GM10266 (cell line): ENCODE measurements at regions not wholly inside any gene's neighbourhood (a gene's known extent, or its start where the extent isn't known, plus 50 kb on each side); places are given as distances from the start of the nearest gene placed in this dataset.

Experiments
- DNase-seq: peaks from one replicate; pipeline ENCODE4 v3.0.0; 2012; ENCODE audit errors: extremely low spot score
- CTCF ChIP-seq: IDR thresholded peaks from 2 replicates; pipeline ENCODE4 v1.5.1; 2012; ENCODE audit warnings: mild to moderate bottlenecking, low read depth; ENCODE audit not compliant: control insufficient read depth, insufficient read depth; ENCODE audit errors: missing control alignments

- DNase-seq, result no peak
- no peak for TF ChIP-seq CTCF
Observed at GRCh38 chr15:93282808-93283207, 193.8 kb upstream of the RGMA start.

- no peak for DNase-seq
- TF ChIP-seq CTCF, result no peak
Observed at GRCh38 chr15:93278783-93279182, 189.8 kb upstream of the RGMA start.

- no peak for DNase-seq
- no peak for TF ChIP-seq CTCF
Observed at GRCh38 chr15:93278006-93278405, 189.0 kb upstream of the RGMA start.

GRCh38 chr15:93274257-93274656 lies 185.2 kb upstream of the RGMA start:
- no peak for TF ChIP-seq CTCF
- DNase-seq, result no peak

- no peak for DNase-seq
Observed at GRCh38 chr15:93271871-93272270, 182.9 kb upstream of the RGMA start.

GRCh38 chr15:93270937-93271467 lies 182.0 kb upstream of the RGMA start:
- DNase-seq, result no peak
- TF ChIP-seq CTCF, result no peak

More at GRCh38 chr15:93271871-93272270, 182.9 kb upstream of the RGMA start:
- no peak for TF ChIP-seq CTCF

GRCh38 chr15:93268066-93268465 lies 179.1 kb upstream of the RGMA start:
- no peak for DNase-seq
- TF ChIP-seq CTCF, result no peak
